DND-41 (cell line): ENCODE measurements at regions not wholly inside any gene's neighbourhood (a gene's known extent, or its start where the extent isn't known, plus 50 kb on each side); places are given as distances from the start of the nearest gene placed in this dataset.

Experiments
- ATAC-seq: fragments of 200-7000 bp; cut with Tn5 transposase; 3 replicates; pipeline ENCODE4 v1.9.1; 2021; ENCODE audit warnings: low read depth; ENCODE audit not compliant: insufficient read depth
- DNase-seq: peaks from one replicate; pipeline ENCODE4 v3.0.0-alpha.2; 2020
- H2AFZ ChIP-seq: 2 replicates; pipeline ENCODE4 v1.6.0; 2012; ENCODE audit warnings: low read depth, low read length
- H3K27ac ChIP-seq: 2 replicates; pipeline ENCODE4 v1.5.1; 2012; ENCODE audit warnings: low read length, inconsistent platforms
- H3K27me3 ChIP-seq: fragments of 200-600 bp; sonication (generic); 2 replicates; pipeline ENCODE4 v1.6.0; 2012; ENCODE audit warnings: low read length, mild to moderate bottlenecking, inconsistent platforms; ENCODE audit not compliant: insufficient read depth, poor library complexity
- H3K36me3 ChIP-seq: 2 replicates; pipeline ENCODE4 v1.5.1; 2012; ENCODE audit warnings: low read length, inconsistent platforms; ENCODE audit not compliant: insufficient read depth
- H3K4me1 ChIP-seq: 2 replicates; pipeline ENCODE4 v1.5.1; 2012; ENCODE audit warnings: mild to moderate bottlenecking, low read length; ENCODE audit not compliant: insufficient read depth
- H3K4me2 ChIP-seq: 2 replicates; pipeline ENCODE4 v1.6.0; 2012; ENCODE audit warnings: mild to moderate bottlenecking, moderate library complexity, low read length, inconsistent platforms; ENCODE audit not compliant: insufficient read depth
- H3K4me3 ChIP-seq, 2 experiments: fragments of 200-600 bp in 1 of 2; shearing (Covaris generic) in 1 of 2; 2 replicates each; pipeline ENCODE4 v1.5.1; 2012 to 2016; ENCODE audit warnings: inconsistent platforms in 2 of 2, low read length in 2 of 2, mild to moderate bottlenecking in 2 of 2, low read depth in 1 of 2, moderate library complexity in 1 of 2
- H3K79me2 ChIP-seq: 2 replicates; pipeline ENCODE4 v1.6.0; 2012; ENCODE audit warnings: low read length, inconsistent platforms; ENCODE audit not compliant: insufficient read depth
- H3K9ac ChIP-seq: 2 replicates; pipeline ENCODE4 v1.6.0; 2012; ENCODE audit warnings: low read depth, mild to moderate bottlenecking, inconsistent platforms, low read length, moderate library complexity
- H3K9me3 ChIP-seq: 2 replicates; pipeline ENCODE4 v1.5.1; 2012; ENCODE audit warnings: low read length, moderate library complexity, mild to moderate bottlenecking, inconsistent platforms; ENCODE audit not compliant: insufficient read depth, severe bottlenecking
- H4K20me1 ChIP-seq: 2 replicates; pipeline ENCODE4 v1.6.0; 2012; ENCODE audit warnings: low read length; ENCODE audit not compliant: insufficient read depth
- EZH2 ChIP-seq: IDR thresholded peaks from 3 replicates; pipeline ENCODE4 v1.6.1; 2012; ENCODE audit warnings: borderline replicate concordance, low read depth, mild to moderate bottlenecking, moderate library complexity, low read length, inconsistent platforms; ENCODE audit not compliant: severe bottlenecking
- TF ChIP-seq, protein P1 (sequence below): IDR thresholded peaks from 2 replicates; pipeline ENCODE4 v1.5.1; 2012; ENCODE audit warnings: borderline replicate concordance, low read length, moderate library complexity, mild to moderate bottlenecking; ENCODE audit not compliant: poor library complexity, severe bottlenecking; ENCODE audit errors: extremely low read depth

GRCh38 chr1:56065729-56066128 lies 513.6 kb downstream of the PLPP3 start:
- no peaks in the 10 kb centered on the region for H4K20me1 ChIP-seq
- no peaks in the 10 kb centered on the region for H3K79me2 ChIP-seq
- H3K36me3 ChIP-seq, result no peaks in the 10 kb centered on the region
- H3K4me2 ChIP-seq, result no peak overlapping the region
- H3K4me1 ChIP-seq, result no peaks in the 10 kb centered on the region
- TF ChIP-seq, protein P1, sequence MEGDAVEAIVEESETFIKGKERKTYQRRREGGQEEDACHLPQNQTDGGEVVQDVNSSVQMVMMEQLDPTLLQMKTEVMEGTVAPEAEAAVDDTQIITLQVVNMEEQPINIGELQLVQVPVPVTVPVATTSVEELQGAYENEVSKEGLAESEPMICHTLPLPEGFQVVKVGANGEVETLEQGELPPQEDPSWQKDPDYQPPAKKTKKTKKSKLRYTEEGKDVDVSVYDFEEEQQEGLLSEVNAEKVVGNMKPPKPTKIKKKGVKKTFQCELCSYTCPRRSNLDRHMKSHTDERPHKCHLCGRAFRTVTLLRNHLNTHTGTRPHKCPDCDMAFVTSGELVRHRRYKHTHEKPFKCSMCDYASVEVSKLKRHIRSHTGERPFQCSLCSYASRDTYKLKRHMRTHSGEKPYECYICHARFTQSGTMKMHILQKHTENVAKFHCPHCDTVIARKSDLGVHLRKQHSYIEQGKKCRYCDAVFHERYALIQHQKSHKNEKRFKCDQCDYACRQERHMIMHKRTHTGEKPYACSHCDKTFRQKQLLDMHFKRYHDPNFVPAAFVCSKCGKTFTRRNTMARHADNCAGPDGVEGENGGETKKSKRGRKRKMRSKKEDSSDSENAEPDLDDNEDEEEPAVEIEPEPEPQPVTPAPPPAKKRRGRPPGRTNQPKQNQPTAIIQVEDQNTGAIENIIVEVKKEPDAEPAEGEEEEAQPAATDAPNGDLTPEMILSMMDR, result no peak
- no peak for TF ChIP-seq EZH2
- no peak overlapping the region for H3K4me3 ChIP-seq
- no peak overlapping the region for H2AFZ ChIP-seq
- DNase-seq (no peak), ATAC-seq (no peak)
- no peaks in the 10 kb centered on the region for H3K9me3 ChIP-seq
- H3K9ac ChIP-seq, result no peak overlapping the region
- H3K27ac ChIP-seq, result no peak overlapping the region
- no peaks in the 10 kb centered on the region for H3K27me3 ChIP-seq

DNA sequence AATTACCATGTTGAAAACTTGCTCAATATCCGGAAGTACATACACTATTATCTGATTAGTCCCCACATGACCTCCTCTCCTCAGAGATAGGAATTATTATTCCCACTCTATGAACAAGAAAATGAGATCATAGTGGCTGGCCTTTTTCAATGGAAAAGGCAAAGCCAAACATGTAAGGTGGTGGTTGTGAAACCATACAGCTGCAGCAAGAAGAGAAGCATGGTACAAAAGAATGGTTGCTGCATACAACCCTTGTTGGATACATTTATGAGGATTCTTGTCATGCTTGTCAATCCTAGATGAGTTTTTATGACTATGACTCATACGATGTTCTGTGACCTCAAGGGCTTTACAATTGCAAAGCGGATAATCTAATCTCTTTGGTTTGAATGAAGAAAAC lies 514.7 kb downstream of the PLPP3 start:
- H3K79me2 ChIP-seq, result no peaks in the 10 kb centered on the region
- TF ChIP-seq, protein P1, result no peak
- no peak for TF ChIP-seq EZH2
- no peaks in the 10 kb centered on the region for H3K9me3 ChIP-seq
- H4K20me1 ChIP-seq, result no peaks in the 10 kb centered on the region
- no peak overlapping the region for H3K4me2 ChIP-seq
- no peaks in the 10 kb centered on the region for H3K4me1 ChIP-seq
- no peak for DNase-seq
- H3K27me3 ChIP-seq, result no peaks in the 10 kb centered on the region
- no peak overlapping the region for H3K9ac ChIP-seq
- no peak overlapping the region for H3K27ac ChIP-seq
- no peaks in the 10 kb centered on the region for H3K36me3 ChIP-seq
- H2AFZ ChIP-seq, result no peak overlapping the region
- no peak overlapping the region for H3K4me3 ChIP-seq
- no peak for ATAC-seq

- Histone ChIP-seq H3K4me3 (no peak overlapping the region), H3K36me3 (no peaks in the 10 kb centered on the region), H3K27me3 (no peaks in the 10 kb centered on the region), H3K79me2 (no peaks in the 10 kb centered on the region), H4K20me1 (no peaks in the 10 kb centered on the region), H2AFZ (no peak overlapping the region), H3K4me2 (no peak overlapping the region), H3K4me1 (no peaks in the 10 kb centered on the region), H3K27ac (no peak overlapping the region), H3K9me3 (no peaks in the 10 kb centered on the region), H3K9ac (no peak overlapping the region)
- TF ChIP-seq, protein P1, result no peak
- TF ChIP-seq EZH2, result no peak
- no peak for ATAC-seq
- DNase-seq, result no peak
These were observed 515.9 kb downstream of the PLPP3 start for GRCh38 chr1:56063461-56063860.

DNA sequence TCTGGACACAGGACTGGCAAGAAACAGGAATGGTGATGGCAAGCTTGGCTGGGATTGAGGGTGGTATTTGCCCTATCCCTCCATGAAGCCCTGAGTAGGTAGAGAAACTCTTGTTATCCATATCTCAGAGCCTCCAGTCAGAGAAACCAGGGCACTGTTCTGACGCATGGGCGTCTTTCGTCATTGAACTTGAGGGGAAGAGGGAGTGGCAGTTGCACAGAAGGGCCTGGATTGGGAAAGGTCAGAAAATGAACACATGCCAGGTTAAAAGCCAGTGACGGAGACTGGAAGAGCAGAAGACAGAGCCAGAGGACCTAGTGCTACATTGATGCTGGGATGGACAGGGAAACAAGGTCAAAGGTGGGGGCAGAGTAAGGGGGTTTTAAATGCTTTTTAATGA lies 516.7 kb downstream of the PLPP3 start:
- H3K9me3 ChIP-seq, result no peaks in the 10 kb centered on the region
- ATAC-seq (no peak), DNase-seq (no peak)
- no peak overlapping the region for H3K27ac ChIP-seq
- no peak overlapping the region for H3K9ac ChIP-seq
- no peaks in the 10 kb centered on the region for H3K4me1 ChIP-seq
- no peak overlapping the region for H2AFZ ChIP-seq
- no peaks in the 10 kb centered on the region for H3K36me3 ChIP-seq
- no peaks in the 10 kb centered on the region for H3K79me2 ChIP-seq
- no peaks in the 10 kb centered on the region for H4K20me1 ChIP-seq
- H3K4me2 ChIP-seq, result no peak overlapping the region
- no peak overlapping the region for H3K4me3 ChIP-seq
- no peaks in the 10 kb centered on the region for H3K27me3 ChIP-seq
- no peak for TF ChIP-seq EZH2
- TF ChIP-seq, protein P1, result no peak
